Hematopoietic multipotent progenitor cell treated with erythropoietin and hydrocortisone succinate and interleukin-3 and kit ligand, for 6 days (in vitro differentiated cells): ENCODE measurements at regions not wholly inside any gene's neighbourhood (a gene's known extent, or its start where the extent isn't known, plus 50 kb on each side); places are given as distances from the start of the nearest gene placed in this dataset.
"Not testable (repeated sequence)": the region's sequence is repeated elsewhere in the genome, so short reads cannot be mapped to it uniquely, and the experiment has no call there.

Source experiments
- DNase-seq: peaks from one replicate; pipeline ENCODE4 v3.0.0-alpha.2; 2015

DNA sequence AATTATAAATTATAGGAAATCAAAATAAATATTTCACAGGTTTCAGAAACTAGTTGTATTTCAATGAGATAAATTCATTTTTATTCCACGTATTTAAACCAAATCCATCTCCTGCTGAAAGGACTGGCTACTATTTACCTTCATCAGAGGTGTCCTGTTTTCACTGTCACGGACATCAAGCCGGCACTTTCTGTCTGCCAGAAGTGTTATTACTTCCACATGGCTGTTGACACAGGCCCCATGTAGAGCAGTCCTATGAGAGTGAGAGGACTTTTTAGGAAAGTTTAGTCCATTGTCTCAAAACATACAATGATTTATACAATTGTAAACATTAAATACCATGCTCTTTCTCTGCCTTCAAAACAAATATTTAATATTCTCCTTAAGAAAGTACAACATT lies 100.4 kb upstream of the ACBD5 start:
- DNase-seq: no peak

DNA sequence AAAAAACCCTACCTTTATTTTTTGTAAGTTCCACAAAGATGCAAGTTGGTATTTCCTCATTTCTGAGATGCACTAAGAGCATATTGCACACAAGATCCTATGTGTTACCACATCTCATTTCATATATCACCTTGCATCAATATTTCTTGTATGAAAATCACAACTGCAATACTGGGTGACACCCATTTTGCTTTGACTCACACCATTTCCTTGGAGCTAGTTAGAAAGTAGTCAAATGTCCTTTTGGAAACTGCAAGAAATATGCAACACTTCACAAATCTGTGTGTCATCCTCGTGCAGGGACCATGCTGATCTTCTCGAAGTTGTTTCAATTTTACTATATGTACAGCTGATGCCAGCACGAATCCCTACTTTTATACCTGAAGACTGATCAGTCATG lies 94.6 kb upstream of the ACBD5 start:
- not testable (repeated sequence) for DNase-seq

DNA sequence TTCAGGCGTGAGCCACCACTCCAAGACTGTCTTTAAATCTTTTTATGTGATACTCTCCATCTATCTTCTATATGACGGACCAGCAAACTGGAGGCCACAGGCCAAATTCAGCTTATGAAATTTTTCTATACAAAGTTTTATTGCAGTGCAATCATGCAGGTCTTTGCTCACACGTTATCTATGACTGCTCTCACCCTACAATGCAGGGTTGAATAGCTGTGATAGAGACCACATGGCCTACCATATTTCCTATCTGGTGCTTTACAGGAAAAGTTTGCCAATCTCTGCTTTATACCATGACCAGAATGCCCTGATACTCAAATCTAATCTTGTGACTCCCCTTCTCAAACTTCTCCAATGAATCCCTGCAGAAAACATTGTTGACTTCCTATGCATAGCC lies 89.5 kb upstream of the ACBD5 start:
- no peak for DNase-seq

DNA sequence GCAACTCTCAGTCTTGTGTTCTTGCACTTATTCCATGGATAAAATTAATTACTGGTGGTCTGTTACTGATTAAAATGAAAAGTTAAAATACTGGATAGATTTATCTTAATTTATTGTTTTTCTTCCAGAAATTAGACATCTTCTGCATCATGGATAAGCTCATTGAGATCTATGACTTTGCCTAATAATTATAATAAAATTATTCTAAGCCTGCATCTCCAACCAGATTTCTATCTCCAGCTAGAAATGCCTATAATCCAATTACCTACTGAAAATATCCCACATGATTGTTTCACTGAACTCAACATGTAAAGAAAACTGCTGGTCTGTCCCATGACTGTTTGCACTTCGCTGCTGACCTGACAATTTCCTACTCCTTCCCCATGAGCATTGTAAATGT lies 88.3 kb upstream of the ACBD5 start:
- no peak for DNase-seq

DNA sequence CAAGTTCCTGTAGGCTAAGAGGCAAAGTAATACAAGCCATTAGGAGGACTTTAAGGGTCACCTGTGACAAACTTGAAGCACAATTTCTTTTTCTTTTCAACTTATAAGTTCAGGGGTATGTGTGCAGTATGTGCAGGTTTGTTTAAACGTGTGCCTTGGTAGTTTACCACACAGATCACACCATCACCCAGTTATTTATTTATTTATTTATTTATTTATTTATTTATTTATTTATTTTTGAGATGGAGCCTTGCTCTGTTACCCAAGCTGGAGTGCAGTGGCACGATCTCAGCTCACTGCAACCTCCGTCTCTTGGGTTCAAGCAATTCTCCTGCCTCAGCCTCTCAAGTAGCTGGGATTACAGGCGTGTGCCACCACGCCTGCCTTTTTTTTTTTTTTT lies 86.2 kb upstream of the ACBD5 start:
- not testable (repeated sequence) for DNase-seq

DNA sequence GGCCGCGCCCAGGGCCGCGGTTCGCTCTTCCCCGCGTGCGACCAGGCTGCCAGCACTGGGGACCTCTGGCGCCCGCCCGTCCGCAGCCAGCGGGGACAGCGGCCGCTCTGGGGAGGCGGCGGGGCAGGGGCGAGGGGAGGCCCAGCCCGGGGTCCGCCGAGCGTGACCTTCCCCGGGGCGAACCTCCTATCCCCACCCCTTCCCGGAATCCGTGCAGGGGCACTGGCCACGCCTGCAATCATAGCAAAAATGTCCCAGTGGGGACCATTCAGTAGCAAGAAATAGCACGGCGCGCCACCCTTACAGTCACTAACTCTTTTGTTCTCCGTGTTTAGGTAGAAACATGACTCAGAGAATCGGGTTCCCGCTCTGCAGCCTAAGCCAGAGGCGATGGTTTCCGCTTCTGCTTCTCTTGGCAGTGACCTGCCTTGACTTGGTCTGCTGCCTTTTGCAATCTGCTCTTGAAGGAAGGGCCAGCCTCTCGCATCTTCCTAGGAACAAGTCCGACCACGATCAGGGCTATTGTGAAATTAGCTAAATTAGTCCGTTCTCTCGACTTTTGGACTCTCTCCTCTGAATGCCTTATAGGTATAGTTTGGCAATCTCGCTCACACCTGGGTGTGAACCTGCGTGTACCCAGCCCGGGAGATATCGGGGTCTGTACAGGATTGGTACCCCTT lies 79.3 kb upstream of the ACBD5 start:
- peak; percentile 59 for DNase-seq

DNA sequence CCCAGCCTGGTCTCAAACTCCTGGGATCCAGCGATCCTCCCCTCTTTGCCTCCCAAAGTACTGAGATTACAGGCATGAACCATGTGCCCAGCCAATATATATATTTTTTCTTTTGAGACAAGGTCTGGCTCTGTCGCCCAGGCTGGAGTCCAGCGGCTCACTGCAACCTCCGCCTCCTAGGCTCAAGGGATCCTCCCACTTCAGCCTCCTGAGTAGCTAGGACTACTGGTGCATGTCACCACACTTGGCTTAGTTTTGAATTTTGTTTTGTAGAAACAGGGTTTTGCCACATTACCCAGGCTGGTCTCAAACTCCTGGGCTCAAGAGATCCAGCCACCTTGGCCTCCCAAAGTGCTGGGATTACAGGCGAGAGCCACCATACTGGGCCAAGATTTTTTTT lies 78.5 kb upstream of the ACBD5 start:
- not testable (repeated sequence) for DNase-seq

DNA sequence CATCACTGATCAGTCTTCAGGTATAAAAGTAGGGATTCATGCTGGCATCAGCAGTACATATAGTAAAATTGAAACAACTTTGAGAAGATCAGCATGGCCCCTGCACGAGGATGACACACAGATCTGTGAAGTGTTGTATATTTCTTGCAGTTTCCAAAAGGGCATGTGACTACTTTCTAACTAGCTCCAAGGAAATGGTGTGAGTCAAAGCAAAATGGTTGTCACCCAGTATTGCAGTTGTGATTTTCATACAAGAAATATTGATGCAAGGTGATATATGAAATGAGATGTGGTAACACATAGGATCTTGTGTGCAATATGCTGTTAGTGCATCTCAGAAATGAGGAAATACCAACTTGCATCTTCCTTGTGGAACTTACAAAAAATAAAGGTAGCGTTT lies 74.5 kb upstream of the ACBD5 start:
- not testable (repeated sequence) for DNase-seq

DNA sequence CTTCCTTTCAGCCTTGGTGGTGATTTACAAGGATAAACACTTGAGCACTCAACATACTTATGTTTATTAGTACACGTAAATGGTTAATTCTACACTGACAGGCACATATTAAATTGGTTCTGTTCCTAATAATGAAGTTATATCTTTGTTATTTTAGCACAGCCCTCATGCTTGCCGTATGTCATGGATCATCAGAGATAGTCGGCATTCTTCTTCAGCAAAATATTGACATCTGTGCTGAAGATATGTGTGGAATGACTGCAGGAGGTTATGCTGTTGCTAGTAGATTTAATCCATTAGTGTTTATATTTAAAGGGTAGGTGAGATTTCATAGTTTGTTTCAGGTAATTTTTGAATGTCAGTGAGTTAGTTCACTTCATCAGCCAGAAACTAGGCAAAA lies 73.0 kb upstream of the ACBD5 start:
- DNase-seq: not testable (repeated sequence)

DNA sequence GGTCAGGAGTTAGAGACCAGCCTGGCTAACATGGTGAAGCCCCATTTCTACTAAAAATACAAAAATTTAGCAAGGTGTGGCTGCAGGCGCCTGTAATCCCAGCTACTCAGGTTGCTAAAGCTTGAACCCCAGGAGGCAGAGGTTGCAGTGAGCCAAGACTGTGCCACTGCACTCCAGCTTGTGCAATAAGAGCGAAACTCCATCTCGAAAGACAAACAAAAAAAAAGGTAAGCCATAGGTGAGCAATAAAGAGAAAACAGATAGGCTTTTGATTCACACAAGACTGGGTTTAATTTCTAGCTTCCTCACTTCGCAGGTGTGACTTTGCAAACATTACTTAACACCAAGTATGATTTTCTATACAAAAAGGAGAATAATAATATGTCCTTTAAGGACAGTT lies 72.3 kb upstream of the ACBD5 start:
- no peak for DNase-seq

DNA sequence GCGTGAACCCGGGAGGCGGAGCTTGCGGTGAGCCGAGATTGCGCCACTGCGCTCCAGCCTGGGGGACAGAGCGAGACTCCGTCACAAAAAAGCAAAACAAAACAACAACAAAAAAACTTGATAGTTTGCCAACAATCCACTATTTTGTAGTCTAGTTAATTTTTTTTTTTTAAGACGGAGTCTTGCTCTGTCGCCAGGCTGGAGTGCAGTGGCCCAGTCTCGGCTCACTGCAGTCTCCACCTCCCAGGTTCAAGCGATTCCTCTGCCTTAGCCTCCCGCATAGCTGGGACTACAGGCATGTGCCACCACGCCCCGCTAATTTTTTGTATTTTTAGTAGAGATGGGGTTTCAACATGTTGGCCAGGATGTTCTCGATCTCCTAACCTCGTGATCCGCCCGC lies 71.2 kb upstream of the ACBD5 start:
- DNase-seq: not testable (repeated sequence)

DNA sequence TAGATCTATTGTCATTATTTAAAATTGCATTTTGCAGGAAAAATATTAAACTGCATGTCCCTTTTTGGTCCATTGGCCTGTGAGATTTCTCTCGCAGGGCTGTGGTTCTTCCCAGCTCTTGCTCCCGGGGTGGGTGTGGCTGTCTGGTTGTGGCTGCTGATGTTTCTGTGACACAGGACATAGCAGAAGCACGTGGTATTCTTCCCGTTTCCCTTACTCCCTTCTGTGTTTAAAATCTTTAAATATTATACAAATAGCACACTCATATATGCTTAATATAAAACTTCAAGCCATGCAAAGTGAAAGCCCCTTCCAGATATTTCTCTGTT lies 57.9 kb upstream of the ACBD5 start:
- DNase-seq: not testable (repeated sequence)

DNA sequence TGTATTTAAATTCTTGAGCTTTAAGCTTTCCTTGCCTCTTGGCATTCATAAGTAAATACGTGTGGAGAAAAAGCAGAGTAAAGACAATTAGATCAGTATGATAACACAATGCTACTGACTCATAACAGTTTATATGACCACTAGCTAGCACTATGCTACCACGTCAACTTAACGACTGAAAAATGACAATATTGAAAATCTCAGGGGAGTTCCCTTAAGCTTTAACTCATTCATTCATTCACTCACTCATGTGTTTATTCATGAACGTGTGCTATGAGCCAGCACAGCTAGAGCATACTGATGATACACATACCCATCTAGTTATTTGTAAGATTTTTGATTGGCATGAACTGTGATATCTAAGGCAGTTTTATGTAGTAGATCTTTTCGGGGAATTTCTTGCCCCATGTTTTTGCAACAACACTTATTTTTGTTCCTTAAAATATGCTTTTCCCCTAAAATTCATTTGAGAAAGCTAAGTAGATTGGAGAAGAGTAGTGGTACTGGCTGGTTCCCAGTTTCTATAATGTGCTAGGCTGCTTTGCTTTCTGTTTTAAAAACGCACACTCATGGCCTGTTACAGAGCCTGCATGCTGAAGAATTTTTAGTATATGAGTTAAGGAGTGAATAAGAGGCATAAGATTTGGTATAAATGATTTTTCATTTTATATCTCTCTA lies 57.4 kb upstream of the ACBD5 start:
- DNase-seq: peak; percentile 10

DNA sequence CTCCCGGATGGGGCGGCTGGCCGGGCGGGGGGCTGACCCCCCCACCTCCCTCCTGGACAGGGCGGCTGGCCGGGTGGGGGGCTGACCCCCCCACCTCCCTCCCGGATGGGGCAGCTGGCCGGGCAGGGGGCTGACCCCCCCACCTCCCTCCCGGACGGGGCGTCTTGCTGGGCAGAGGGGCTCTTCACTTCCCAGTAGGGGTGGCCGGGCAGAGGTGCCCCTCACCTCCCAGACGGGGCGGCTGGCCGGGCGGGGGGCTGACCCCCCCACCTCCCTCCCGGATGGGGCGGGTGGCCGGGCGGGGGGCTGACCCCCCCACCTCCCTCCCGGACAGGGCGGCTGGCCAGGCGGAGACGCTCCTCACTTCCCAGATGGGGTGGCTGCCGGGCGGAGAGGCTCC lies 55.7 kb upstream of the ACBD5 start:
- DNase-seq: not testable (repeated sequence)

DNA sequence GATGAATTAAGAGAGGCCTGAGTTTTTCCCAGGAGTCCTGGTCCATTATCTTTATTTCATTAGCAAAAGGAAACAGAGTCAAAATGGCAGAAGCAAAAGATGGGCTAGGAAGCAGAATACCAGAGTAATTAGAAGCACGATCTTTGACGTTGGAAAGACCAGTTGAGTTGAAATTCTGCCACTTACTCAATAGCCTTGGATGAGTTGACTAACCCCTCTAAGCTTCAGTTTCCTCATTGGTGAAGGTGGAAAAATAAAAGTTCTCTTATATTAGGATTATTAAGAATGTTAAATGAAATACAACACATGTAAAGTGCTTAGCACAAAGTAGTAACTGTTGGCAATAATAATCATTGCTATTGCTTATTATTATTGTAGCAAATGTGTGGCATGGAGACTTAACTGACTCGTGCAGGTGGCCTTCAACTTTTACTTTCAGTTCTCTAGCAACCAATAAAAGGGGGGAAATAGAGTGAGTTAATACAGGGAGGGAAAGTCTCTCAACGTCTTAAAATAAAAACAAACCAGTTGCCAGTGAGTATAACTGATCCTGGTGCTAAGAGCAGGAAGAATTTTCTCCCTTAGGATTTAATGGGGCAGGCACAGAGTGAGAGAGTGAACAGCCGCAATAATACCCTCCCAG lies 50.8 kb upstream of the ACBD5 start:
- DNase-seq: not testable (repeated sequence)
